KMS-11 (cell line): ENCODE measurements at regions not wholly inside any gene's neighbourhood (a gene's known extent, or its start where the extent isn't known, plus 50 kb on each side); places are given as distances from the start of the nearest gene placed in this dataset.

Source experiments
- H2AFZ ChIP-seq: fragments of 200-600 bp; sonication (generic); 2 replicates; pipeline ENCODE4 v1.6.1; 2016; ENCODE audit warnings: antibody characterized with exemption, mixed run types, low read depth
- H3K27ac ChIP-seq: fragments of 200-600 bp; sonication (generic); 2 replicates; pipeline ENCODE4 v1.6.1; 2016; ENCODE audit warnings: mild to moderate bottlenecking, mixed run types
- H3K27me3 ChIP-seq: fragments of 200-600 bp; sonication (generic); 2 replicates; pipeline ENCODE4 v1.6.1; 2017; ENCODE audit warnings: mild to moderate bottlenecking, low read depth, mixed run types, moderate library complexity; ENCODE audit not compliant: insufficient read depth
- H3K36me3 ChIP-seq: fragments of 200-600 bp; sonication (generic); 2 replicates; pipeline ENCODE4 v1.6.1; 2017; ENCODE audit warnings: mild to moderate bottlenecking, mixed run types; ENCODE audit not compliant: insufficient read depth
- H3K4me1 ChIP-seq: fragments of 200-600 bp; sonication (generic); 2 replicates; pipeline ENCODE4 v1.6.1; 2016; ENCODE audit warnings: mild to moderate bottlenecking, low read depth, mixed run types; ENCODE audit not compliant: poor library complexity, severe bottlenecking
- H3K4me2 ChIP-seq: fragments of 200-600 bp; sonication (generic); 2 replicates; pipeline ENCODE4 v1.7.0; 2016; ENCODE audit warnings: mild to moderate bottlenecking, mixed run types
- H3K4me3 ChIP-seq: fragments of 200-600 bp; sonication (generic); IDR thresholded peaks from 2 replicates; pipeline ENCODE4 v1.6.1; 2017; ENCODE audit warnings: low read depth, low read length, mixed read lengths; ENCODE audit not compliant: insufficient read depth
- H3K79me2 ChIP-seq: fragments of 200-600 bp; sonication (generic); 2 replicates; pipeline ENCODE4 v1.6.1; 2016; ENCODE audit warnings: low read depth, mixed run types; ENCODE audit not compliant: insufficient read depth
- H3K9ac ChIP-seq: fragments of 200-600 bp; sonication (generic); 2 replicates; pipeline ENCODE4 v1.6.1; 2016; ENCODE audit warnings: mild to moderate bottlenecking, mixed run types
- H4K20me1 ChIP-seq: fragments of 200-600 bp; sonication (generic); 2 replicates; pipeline ENCODE4 v1.6.1; 2016; ENCODE audit warnings: mild to moderate bottlenecking, mixed run types; ENCODE audit not compliant: insufficient read depth
- CTCF ChIP-seq: fragments of 200-600 bp; sonication (generic); conservative IDR thresholded peaks from 2 replicates; pipeline ENCODE4 v1.6.1; 2017; ENCODE audit warnings: low read depth, mild to moderate bottlenecking, antibody characterized with exemption, low read length, moderate library complexity, mixed read lengths

- H4K20me1 ChIP-seq = no peaks in the 10 kb centered on the region
- no peaks in the 10 kb centered on the region; the same call in 1 of the 2 replicates for H3K36me3 ChIP-seq
- no peak overlapping the region for H2AFZ ChIP-seq
- H3K4me2 ChIP-seq = no peak overlapping the region
- no peaks in the 10 kb centered on the region for H3K4me1 ChIP-seq
- H3K27me3 ChIP-seq = no peaks in the 10 kb centered on the region
- no peak overlapping the region for H3K4me3 ChIP-seq
- TF ChIP-seq CTCF = no peak
- H3K79me2 ChIP-seq = no peaks in the 10 kb centered on the region
- H3K27ac ChIP-seq = no peak overlapping the region
- no peak overlapping the region for H3K9ac ChIP-seq
These were observed 604.8 kb downstream of the CPS1 start for GRCh38 chr2:211161236-211161635.

DNA sequence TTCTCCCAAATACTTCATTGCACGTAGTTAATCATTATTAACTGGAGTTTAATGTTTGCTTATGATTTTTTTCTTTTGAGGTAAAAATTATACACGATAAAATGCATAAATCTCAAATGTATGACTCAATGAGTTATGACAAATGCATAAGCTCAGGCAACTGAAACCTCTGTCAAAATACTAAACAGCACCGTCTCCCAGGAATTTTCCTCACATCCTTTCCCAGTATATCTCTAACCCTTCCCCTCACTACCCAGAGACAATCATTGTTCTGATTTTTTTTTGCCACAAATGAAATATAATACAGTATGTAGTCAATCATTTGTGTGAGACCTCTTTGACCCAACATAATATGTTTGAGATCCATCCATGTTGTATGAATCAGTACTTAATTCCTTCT, 606.5 kb downstream of the CPS1 start:
- Histone ChIP-seq H3K36me3 (no peaks in the 10 kb centered on the region), H3K27ac (no peak overlapping the region), H2AFZ (no peak overlapping the region), H3K4me3 (no peak overlapping the region), H4K20me1 (no peaks in the 10 kb centered on the region), H3K4me1 (no peaks in the 10 kb centered on the region), H3K9ac (no peak overlapping the region), H3K4me2 (no peak overlapping the region), H3K79me2 (no peaks in the 10 kb centered on the region), H3K27me3 (no peaks in the 10 kb centered on the region)
- TF ChIP-seq CTCF = no peak

DNA sequence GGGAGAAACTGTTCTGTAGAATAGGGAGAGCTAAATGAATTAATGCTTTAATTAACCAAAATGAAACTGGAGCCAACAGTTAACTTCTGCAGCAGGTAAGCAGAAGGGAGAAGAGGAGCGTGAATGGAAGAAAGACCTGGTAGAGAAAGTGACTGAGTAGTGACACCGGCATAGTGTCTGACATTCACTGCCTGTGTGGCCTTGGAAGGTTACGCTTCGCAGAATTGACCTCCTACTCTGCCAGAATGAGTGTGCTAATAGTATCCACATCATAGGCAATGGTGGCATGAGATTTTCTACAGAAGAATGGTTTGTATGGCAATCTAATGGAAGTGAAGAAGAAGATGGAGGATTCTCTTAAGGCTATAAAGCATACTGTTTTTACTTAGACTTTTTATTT, 614.4 kb downstream of the CPS1 start:
- H3K4me3 ChIP-seq = no peak overlapping the region
- no peak overlapping the region for H2AFZ ChIP-seq
- no peak overlapping the region for H3K9ac ChIP-seq
- no peaks in the 10 kb centered on the region for H3K27me3 ChIP-seq
- no peaks in the 10 kb centered on the region for H4K20me1 ChIP-seq
- H3K4me1 ChIP-seq = no peaks in the 10 kb centered on the region
- H3K27ac ChIP-seq = no peak overlapping the region
- H3K4me2 ChIP-seq = no peak overlapping the region
- H3K79me2 ChIP-seq = no peaks in the 10 kb centered on the region
- no peaks in the 10 kb centered on the region for H3K36me3 ChIP-seq
- TF ChIP-seq CTCF = no peak

GRCh38 chr2:211174021-211174420, 617.6 kb downstream of the CPS1 start:
- TF ChIP-seq CTCF = no peak
- Histone ChIP-seq H3K79me2 (no peaks in the 10 kb centered on the region), H3K27ac (no peak overlapping the region), H3K9ac (no peak overlapping the region), H3K36me3 (no peaks in the 10 kb centered on the region), H3K4me3 (no peak overlapping the region), H4K20me1 (no peaks in the 10 kb centered on the region), H3K4me1 (no peaks in the 10 kb centered on the region), H2AFZ (no peak overlapping the region), H3K4me2 (no peak overlapping the region), H3K27me3 (no peaks in the 10 kb centered on the region)

- Histone ChIP-seq H3K27ac (no peak overlapping the region), H3K36me3 (no peaks in the 10 kb centered on the region), H2AFZ (no peak overlapping the region), H3K4me2 (no peak overlapping the region), H3K79me2 (no peaks in the 10 kb centered on the region), H3K9ac (no peak overlapping the region), H3K27me3 (no peaks in the 10 kb centered on the region), H3K4me1 (no peaks in the 10 kb centered on the region), H4K20me1 (no peaks in the 10 kb centered on the region), H3K4me3 (no peak overlapping the region)
- no peak for TF ChIP-seq CTCF
These were observed 618.2 kb downstream of the CPS1 start for GRCh38 chr2:211174631-211175030.
